CD4-positive, alpha-beta T cell (primary cell): ENCODE measurements at regions not wholly inside any gene's neighbourhood (a gene's known extent, or its start where the extent isn't known, plus 50 kb on each side); places are given as distances from the start of the nearest gene placed in this dataset.

Experiments
- ATAC-seq: fragments of 200-7000 bp; cut with Tn5 transposase; one replicate; pipeline ENCODE4 v1.10.0; 2022; ENCODE audit warnings: mild to moderate bottlenecking; ENCODE audit not compliant: poor library complexity
- CTCF ChIA-PET: fragments of 350-600 bp; sonication (Branson Sonifier 250); formaldehyde crosslinking; loops from one replicate; lab custom pipeline; 2021; ENCODE audit warnings: antibody characterized with exemption, inconsistent platforms; lab: Charles Lee
- POLR2A ChIA-PET: fragments of 350-600 bp; sonication (Branson Sonifier 250); formaldehyde crosslinking; loops from one replicate; lab custom pipeline; 2021; ENCODE audit warnings: antibody characterized with exemption, inconsistent platforms; lab: Charles Lee
- DNase-seq, 14 experiments: peaks; one replicate each; pipeline ENCODE4 v3.0.0-alpha.2; 2013 to 2020; ENCODE audit warnings: mixed read lengths in 2 of 14
- H3K27ac ChIP-seq, 2 donors: one replicate each; pipeline versions ENCODE4 v1.5.1 to v1.7.0; 2013; ENCODE audit warnings: low read length in 2 of 2, low read depth in 1 of 2, mild to moderate bottlenecking in 1 of 2
- H3K27me3 ChIP-seq, 2 experiments: 1 replicate in 1 of 2; 2 replicates in 1 of 2; pipeline versions ENCODE4 v1.6.1 to v1.7.0; 2013; ENCODE audit warnings: low read length in 2 of 2, control low read depth in 1 of 2, mild to moderate bottlenecking in 1 of 2, moderate library complexity in 1 of 2; ENCODE audit not compliant: insufficient read depth in 2 of 2, control insufficient read depth in 1 of 2
- H3K36me3 ChIP-seq: one replicate; pipeline ENCODE4 v1.6.1; 2013; ENCODE audit warnings: low read length, control low read depth; ENCODE audit not compliant: insufficient read depth
- H3K4me1 ChIP-seq: one replicate; pipeline ENCODE4 v1.6.1; 2013; ENCODE audit warnings: low read length, control low read depth; ENCODE audit not compliant: insufficient read depth
- H3K4me3 ChIP-seq: one replicate; pipeline ENCODE4 v1.5.1; 2013; ENCODE audit warnings: mild to moderate bottlenecking, low read length, moderate library complexity
- H3K9me3 ChIP-seq, 2 experiments: 1 replicate in 1 of 2; 2 replicates in 1 of 2; pipeline versions ENCODE4 v1.6.1 to v1.7.0; 2013; ENCODE audit warnings: low read length in 2 of 2, mild to moderate bottlenecking in 2 of 2, control low read depth in 1 of 2, moderate library complexity in 1 of 2; ENCODE audit not compliant: control insufficient read depth in 1 of 2, insufficient read depth in 1 of 2
- H3K27ac Mint-ChIP-seq: one replicate; pipeline ENCODE4 v1.8.0; 2020; ENCODE audit warnings: mixed read lengths
- H3K27me3 Mint-ChIP-seq: one replicate; pipeline ENCODE4 v1.8.0; 2021; ENCODE audit warnings: mixed read lengths
- H3K36me3 Mint-ChIP-seq: one replicate; pipeline ENCODE4 v1.8.0; 2021; ENCODE audit warnings: low read depth, mixed read lengths
- H3K4me1 Mint-ChIP-seq: one replicate; pipeline ENCODE4 v1.8.0; 2021; ENCODE audit warnings: low read depth, mixed read lengths
- H3K4me3 Mint-ChIP-seq: one replicate; pipeline ENCODE4 v1.8.0; 2020; ENCODE audit warnings: mild to moderate bottlenecking, mixed read lengths
- H3K9me3 Mint-ChIP-seq: one replicate; pipeline ENCODE4 v1.8.0; 2020; ENCODE audit warnings: mixed read lengths
- CTCF ChIP-seq: fragments of 200-600 bp; IDR thresholded peaks from one replicate; pipeline ENCODE4 v1.8.0; 2022; ENCODE audit warnings: antibody characterized with exemption, mild to moderate bottlenecking
- intact Hi-C, 2 experiments: fragments of 100-400 bp; cut with DNase I in 1 of 2; cut with micrococcal nuclease in 1 of 2; formaldehyde crosslinking; loops; one replicate each; pipeline versions ENCODE4 v1.15.1 to v1.9.0; 2023 to 2025; cut with DNase I, micrococcal nuclease

- ATAC-seq (no peak), DNase-seq (no peak)
- Histone ChIP-seq H3K4me3 (no peak overlapping the region), H3K36me3 (no peaks in the 10 kb centered on the region), H3K4me1 (no peaks in the 10 kb centered on the region), H3K27ac (no peak overlapping the region), H3K9me3 (no peaks in the 10 kb centered on the region), H3K27me3 (no peaks in the 10 kb centered on the region)
- CTCF ChIA-PET, result interaction anchor here (0.5 to 1.1 kb wide), 2 partner anchors 11 to 718 kb away, joined by 3 read pairs; no protein-coding TSS in a partner anchor
- Mint-ChIP-seq H3K27ac (no peak overlapping the region), H3K27me3 (no peaks in the 10 kb centered on the region), H3K36me3 (no peaks in the 10 kb centered on the region), H3K4me1 (no peaks in the 10 kb centered on the region), H3K4me3 (no peak overlapping the region), H3K9me3 (peaks cover 2% of the 10 kb centered on the region)
- POLR2A ChIA-PET, result no interaction called here
- no peak for TF ChIP-seq CTCF
- intact Hi-C loops, result no loop called here
These were observed 206.8 kb upstream of the TPRG1 start for GRCh38 chr3:188964957-188965356.

- H3K36me3 ChIP-seq, result no peaks in the 10 kb centered on the region
- peaks cover 12% of the 10 kb centered on the region for H3K4me1 ChIP-seq
- TF ChIP-seq CTCF, result no peak
- DNase-seq (no peak), ATAC-seq (no peak)
- intact Hi-C loops, result no loop called here
- H3K27ac ChIP-seq, result no peak overlapping the region
- no peaks in the 10 kb centered on the region for H3K27me3 ChIP-seq
- ChIA-PET POLR2A (no interaction called here), CTCF (interaction anchor here (1.5 kb wide), 1 partner anchor 30 kb away, joined by 5 read pairs; no protein-coding TSS in a partner anchor)
- H3K27ac Mint-ChIP-seq, result no peak overlapping the region
- no peaks in the 10 kb centered on the region for H3K9me3 ChIP-seq
- H3K4me3 ChIP-seq, result no peak overlapping the region
- H3K27me3 Mint-ChIP-seq, result peaks cover 5% of the 10 kb centered on the region
- H3K36me3 Mint-ChIP-seq, result no peaks in the 10 kb centered on the region
- no peak overlapping the region for H3K4me3 Mint-ChIP-seq
- H3K4me1 Mint-ChIP-seq, result peaks cover 32% of the 10 kb centered on the region
- H3K9me3 Mint-ChIP-seq, result peaks cover 7% of the 10 kb centered on the region
These were observed 199.5 kb upstream of the TPRG1 start for GRCh38 chr3:188972310-188972709.

- no peak for TF ChIP-seq CTCF
- Histone ChIP-seq H3K27me3 (no peaks in the 10 kb centered on the region), H3K9me3 (no peaks in the 10 kb centered on the region), H3K4me3 (no peak overlapping the region), H3K27ac (no peak overlapping the region), H3K36me3 (no peaks in the 10 kb centered on the region), H3K4me1 (peaks cover 12% of the 10 kb centered on the region)
- Mint-ChIP-seq H3K4me1 (peaks cover 32% of the 10 kb centered on the region), H3K27me3 (peaks cover 5% of the 10 kb centered on the region), H3K4me3 (no peak overlapping the region), H3K36me3 (no peaks in the 10 kb centered on the region), H3K27ac (no peak overlapping the region), H3K9me3 (peaks cover 5% of the 10 kb centered on the region)
- ATAC-seq, result peak; percentile 44
- CTCF ChIA-PET, result interaction anchor here (1.6 kb wide), 1 partner anchor 22 kb away, joined by 4 read pairs; no protein-coding TSS in a partner anchor
- POLR2A ChIA-PET, result no interaction called here
- intact Hi-C loops, result no loop called here
- DNase-seq, result peak in 6 of 14 experiments; percentile 2 to 49 (median 28)
These were observed 196.7 kb upstream of the TPRG1 start for GRCh38 chr3:188974856-188975599.
